Neutrophil (primary cell): ENCODE measurements at regions not wholly inside any gene's neighbourhood (a gene's known extent, or its start where the extent isn't known, plus 50 kb on each side); places are given as distances from the start of the nearest gene placed in this dataset.
"Not testable (repeated sequence)": the region's sequence is repeated elsewhere in the genome, so short reads cannot be mapped to it uniquely, and the experiment has no call there.

Experiments
- H3K27ac ChIP-seq: fragments of 200-600 bp; sonication (generic); 2 replicates; pipeline ENCODE4 v1.5.1; 2016; ENCODE audit warnings: mild to moderate bottlenecking, moderate library complexity
- H3K27me3 ChIP-seq: fragments of 200-600 bp; sonication (generic); 2 replicates; pipeline ENCODE4 v1.6.0; 2016; ENCODE audit warnings: mild to moderate bottlenecking
- H3K36me3 ChIP-seq: fragments of 200-600 bp; sonication (generic); 2 replicates; pipeline ENCODE4 v1.5.1; 2017
- H3K4me1 ChIP-seq, 2 experiments: fragments of 200-600 bp in 1 of 2; sonication (generic) in 1 of 2; 1 replicate in 1 of 2; 2 replicates in 1 of 2; pipeline versions ENCODE4 v1.5.1 to v1.6.1; 2013 to 2016; ENCODE audit warnings: low read depth in 1 of 2, low read length in 1 of 2, mild to moderate bottlenecking in 1 of 2, moderate library complexity in 1 of 2; ENCODE audit not compliant: control insufficient read depth in 1 of 2, insufficient read depth in 1 of 2
- H3K4me3 ChIP-seq, 2 experiments: fragments of 200-600 bp in 1 of 2; sonication (generic) in 1 of 2; 1 replicate in 1 of 2; 2 replicates in 1 of 2; pipeline ENCODE4 v1.5.1; 2013 to 2016; ENCODE audit warnings: low read depth in 1 of 2, low read length in 1 of 2, mild to moderate bottlenecking in 1 of 2, moderate library complexity in 1 of 2
- H3K9me3 ChIP-seq: fragments of 200-600 bp; sonication (generic); 2 replicates; pipeline ENCODE4 v1.5.1; 2016
- TF ChIP-seq, protein P1 (sequence below): fragments of 200-600 bp; sonication (generic); IDR thresholded peaks from 2 replicates; pipeline ENCODE4 v1.5.1; 2016; ENCODE audit warnings: antibody characterized with exemption

DNA sequence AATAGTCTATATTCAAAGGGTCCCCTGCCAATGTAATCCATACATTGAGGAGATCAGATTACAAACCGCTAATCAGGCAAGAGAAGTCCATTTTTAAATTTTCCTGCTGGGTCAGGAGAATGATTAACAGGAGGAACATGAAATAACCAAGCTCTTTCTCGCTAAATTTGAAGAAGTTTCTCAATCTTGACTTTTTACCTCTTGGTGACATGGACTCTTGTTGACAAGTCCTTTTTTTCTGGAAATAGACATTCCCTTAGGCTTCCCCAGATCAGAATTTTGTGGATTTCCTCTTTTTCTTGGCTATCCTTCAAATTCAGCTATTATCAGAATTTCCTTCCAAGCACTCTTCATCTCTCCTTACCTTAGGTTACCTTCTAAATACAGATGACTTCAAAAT lies 153.0 kb upstream of the LRATD1 start:
- Histone ChIP-seq H3K4me3 (no peak overlapping the region), H3K27me3 (no peaks in the 10 kb centered on the region), H3K4me1 (no peaks in the 10 kb centered on the region), H3K27ac (no peak overlapping the region), H3K36me3 (no peaks in the 10 kb centered on the region), H3K9me3 (no peaks in the 10 kb centered on the region)
- TF ChIP-seq, protein P1, sequence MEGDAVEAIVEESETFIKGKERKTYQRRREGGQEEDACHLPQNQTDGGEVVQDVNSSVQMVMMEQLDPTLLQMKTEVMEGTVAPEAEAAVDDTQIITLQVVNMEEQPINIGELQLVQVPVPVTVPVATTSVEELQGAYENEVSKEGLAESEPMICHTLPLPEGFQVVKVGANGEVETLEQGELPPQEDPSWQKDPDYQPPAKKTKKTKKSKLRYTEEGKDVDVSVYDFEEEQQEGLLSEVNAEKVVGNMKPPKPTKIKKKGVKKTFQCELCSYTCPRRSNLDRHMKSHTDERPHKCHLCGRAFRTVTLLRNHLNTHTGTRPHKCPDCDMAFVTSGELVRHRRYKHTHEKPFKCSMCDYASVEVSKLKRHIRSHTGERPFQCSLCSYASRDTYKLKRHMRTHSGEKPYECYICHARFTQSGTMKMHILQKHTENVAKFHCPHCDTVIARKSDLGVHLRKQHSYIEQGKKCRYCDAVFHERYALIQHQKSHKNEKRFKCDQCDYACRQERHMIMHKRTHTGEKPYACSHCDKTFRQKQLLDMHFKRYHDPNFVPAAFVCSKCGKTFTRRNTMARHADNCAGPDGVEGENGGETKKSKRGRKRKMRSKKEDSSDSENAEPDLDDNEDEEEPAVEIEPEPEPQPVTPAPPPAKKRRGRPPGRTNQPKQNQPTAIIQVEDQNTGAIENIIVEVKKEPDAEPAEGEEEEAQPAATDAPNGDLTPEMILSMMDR = no peak

DNA sequence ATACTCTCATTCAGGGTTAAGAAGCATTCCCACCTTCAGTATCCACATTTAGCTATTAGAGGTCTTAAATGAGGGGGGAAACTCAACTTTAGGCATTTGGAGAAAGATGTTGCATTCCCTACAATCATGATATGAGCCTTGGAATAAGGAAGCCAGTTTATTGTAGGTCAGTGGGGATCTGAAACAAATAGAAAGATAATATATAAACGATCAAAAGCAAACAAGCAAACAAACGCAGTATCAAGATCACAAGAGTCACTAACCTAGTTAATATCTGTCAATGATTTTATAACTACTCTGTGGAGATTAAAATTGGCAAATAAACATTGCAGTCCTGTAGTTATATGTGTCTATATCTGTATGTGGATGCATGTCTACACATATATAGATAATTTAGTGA lies 152.4 kb upstream of the LRATD1 start:
- Histone ChIP-seq H3K4me3 (no peak overlapping the region), H3K36me3 (no peaks in the 10 kb centered on the region), H3K27me3 (no peaks in the 10 kb centered on the region), H3K9me3 (no peaks in the 10 kb centered on the region), H3K27ac (no peak overlapping the region), H3K4me1 (no peaks in the 10 kb centered on the region)
- TF ChIP-seq, protein P1 = no peak

DNA sequence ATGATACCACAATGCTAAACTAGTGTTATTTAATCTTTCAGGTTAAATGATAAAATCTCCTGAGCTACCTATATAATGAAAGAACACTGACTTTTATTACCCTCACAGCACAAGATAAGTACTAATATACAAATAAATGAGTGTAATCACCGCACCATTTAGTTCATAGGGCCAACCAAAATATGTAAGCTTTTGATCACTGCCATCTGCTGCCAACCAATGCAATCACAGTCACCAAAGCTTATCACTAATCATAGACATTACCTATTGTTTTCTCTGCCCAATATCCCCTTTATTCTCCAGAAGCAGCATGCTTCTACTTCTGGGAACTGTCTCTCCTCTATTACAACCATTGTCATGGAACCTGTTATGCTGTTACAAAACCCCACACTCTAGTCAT lies 151.6 kb upstream of the LRATD1 start:
- no peaks in the 10 kb centered on the region for H3K4me1 ChIP-seq
- no peaks in the 10 kb centered on the region for H3K27me3 ChIP-seq
- no peak overlapping the region for H3K4me3 ChIP-seq
- no peak overlapping the region for H3K27ac ChIP-seq
- no peaks in the 10 kb centered on the region for H3K9me3 ChIP-seq
- H3K36me3 ChIP-seq = no peaks in the 10 kb centered on the region
- TF ChIP-seq, protein P1 = no peak

DNA sequence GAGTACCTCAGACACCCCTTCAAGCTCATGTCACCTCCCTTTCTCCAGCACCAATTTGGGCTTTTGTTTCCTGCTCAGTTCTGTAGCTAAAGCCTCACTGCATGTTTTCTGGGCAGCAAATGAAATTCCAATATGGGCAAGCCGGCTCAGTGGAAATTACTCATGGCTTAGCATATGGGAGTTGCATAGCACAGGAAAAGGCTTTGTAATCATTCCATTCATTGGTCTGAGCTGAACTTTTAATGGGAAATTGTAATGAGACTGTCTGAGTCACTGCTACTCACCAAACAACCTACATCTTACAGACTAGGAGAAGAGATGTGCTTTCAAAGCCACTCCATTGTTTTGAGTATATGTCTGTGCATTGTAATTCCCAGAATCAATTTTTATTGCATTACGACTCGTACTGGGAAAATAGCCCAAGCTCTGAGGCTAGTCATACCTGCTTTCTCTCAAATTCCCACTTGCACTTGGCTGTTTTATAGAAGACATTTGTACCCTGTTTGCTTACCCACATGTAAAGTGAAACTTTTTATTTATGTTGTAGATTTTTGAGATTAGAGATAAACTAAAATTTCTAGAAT lies 139.5 kb upstream of the LRATD1 start:
- Histone ChIP-seq H3K9me3 (no peaks in the 10 kb centered on the region), H3K4me3 (no peak overlapping the region), H3K27ac (no peak overlapping the region), H3K4me1 (no peaks in the 10 kb centered on the region), H3K36me3 (no peaks in the 10 kb centered on the region), H3K27me3 (no peaks in the 10 kb centered on the region)
- TF ChIP-seq, protein P1 = no peak

DNA sequence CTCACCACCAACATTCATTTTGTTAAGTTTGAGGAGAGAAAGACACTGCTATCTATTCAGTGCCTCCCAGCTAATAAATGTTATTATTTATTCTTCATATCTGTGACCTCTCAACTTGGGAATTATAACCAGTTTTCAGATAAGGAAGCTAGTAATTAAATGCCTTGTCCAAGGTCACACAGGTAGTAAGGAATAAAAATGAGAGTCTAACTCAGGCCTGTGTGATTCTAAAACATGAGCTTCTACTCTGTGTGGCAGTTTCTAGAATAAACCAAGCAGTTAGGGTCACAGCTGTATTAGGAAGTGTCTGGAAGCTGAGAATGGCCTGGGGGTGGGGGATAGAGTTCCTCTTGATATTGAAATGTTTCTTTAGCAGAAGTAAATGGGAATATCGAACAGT lies 137.8 kb upstream of the LRATD1 start:
- Histone ChIP-seq H3K36me3 (no peaks in the 10 kb centered on the region), H3K4me1 (no peaks in the 10 kb centered on the region), H3K27me3 (no peaks in the 10 kb centered on the region), H3K9me3 (no peaks in the 10 kb centered on the region), H3K4me3 (no peak overlapping the region), H3K27ac (no peak overlapping the region)
- TF ChIP-seq, protein P1 = no peak

DNA sequence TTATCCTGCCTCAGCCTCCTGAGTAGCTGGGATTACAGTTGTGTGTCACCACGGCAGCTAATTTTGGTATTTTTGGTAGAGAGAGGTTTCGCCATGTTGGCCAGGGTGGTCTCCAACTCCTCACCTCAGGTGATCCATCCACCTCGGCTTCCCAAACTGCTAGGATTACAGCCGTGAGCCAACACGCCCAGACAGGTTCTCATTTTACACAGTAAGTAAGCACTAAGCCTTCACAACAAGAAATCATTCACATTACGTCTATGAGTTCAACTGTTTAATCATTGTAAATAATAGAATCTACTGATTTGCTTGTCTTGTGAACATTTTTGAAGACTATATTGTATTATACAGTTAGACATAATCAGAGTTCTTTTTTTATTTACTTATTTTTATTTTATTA lies 131.5 kb upstream of the LRATD1 start:
- H3K4me3 ChIP-seq = no peak overlapping the region
- no peaks in the 10 kb centered on the region for H3K36me3 ChIP-seq
- no peaks in the 10 kb centered on the region for H3K9me3 ChIP-seq
- no peaks in the 10 kb centered on the region for H3K4me1 ChIP-seq
- H3K27ac ChIP-seq = no peak overlapping the region
- TF ChIP-seq, protein P1 = no peak
- H3K27me3 ChIP-seq = no peaks in the 10 kb centered on the region

DNA sequence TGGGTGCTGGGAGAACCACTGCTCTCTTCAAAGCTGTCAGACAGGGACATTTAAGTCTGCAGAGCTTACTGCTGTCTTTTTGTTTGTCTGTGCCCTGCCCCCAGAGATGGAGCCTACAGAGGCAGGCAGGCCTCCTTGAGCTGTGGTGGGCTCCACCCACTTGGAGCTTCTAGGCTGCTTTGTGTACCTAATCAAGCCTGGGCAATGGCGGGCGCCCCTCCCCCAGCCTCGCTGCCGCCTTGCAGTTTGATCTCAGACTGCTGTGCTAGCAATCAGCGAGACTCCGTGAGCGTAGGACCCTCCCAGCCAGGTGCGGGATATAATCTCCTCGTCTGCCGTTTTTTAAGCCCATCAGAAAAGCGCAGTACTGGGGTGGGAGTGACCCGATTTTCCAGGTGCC lies 125.6 kb upstream of the LRATD1 start:
- not testable (repeated sequence) for H3K27me3 ChIP-seq, H3K36me3 ChIP-seq, H3K4me1 ChIP-seq, H3K4me3 ChIP-seq, H3K27ac ChIP-seq, H3K9me3 ChIP-seq
